GM23338 (cell line): ENCODE measurements at regions not wholly inside any gene's neighbourhood (a gene's known extent, or its start where the extent isn't known, plus 50 kb on each side); places are given as distances from the start of the nearest gene placed in this dataset.

Experiments
- EZH2phosphoT487 ChIP-seq: fragments of 200-600 bp; sonication (generic); IDR thresholded peaks from one replicate; pipeline ENCODE4 v1.8.1; 2018; ENCODE audit warnings: antibody characterized with exemption; ENCODE audit not compliant: unreplicated experiment
- JUNB ChIP-seq: IDR thresholded peaks from one replicate; pipeline ENCODE4 v1.6.1; 2016; ENCODE audit warnings: antibody characterized with exemption; ENCODE audit not compliant: unreplicated experiment
- TF ChIP-seq, protein P1 (sequence below), 2 experiments: fragments of 200-600 bp in 1 of 2; sonication (generic) in 1 of 2; conservative IDR thresholded peaks; 2 replicates each; pipeline versions ENCODE4 v1.5.1 to v1.6.1; 2016 to 2017; ENCODE audit warnings: antibody characterized with exemption in 2 of 2, low read depth in 2 of 2, mild to moderate bottlenecking in 2 of 2, moderate library complexity in 1 of 2

DNA sequence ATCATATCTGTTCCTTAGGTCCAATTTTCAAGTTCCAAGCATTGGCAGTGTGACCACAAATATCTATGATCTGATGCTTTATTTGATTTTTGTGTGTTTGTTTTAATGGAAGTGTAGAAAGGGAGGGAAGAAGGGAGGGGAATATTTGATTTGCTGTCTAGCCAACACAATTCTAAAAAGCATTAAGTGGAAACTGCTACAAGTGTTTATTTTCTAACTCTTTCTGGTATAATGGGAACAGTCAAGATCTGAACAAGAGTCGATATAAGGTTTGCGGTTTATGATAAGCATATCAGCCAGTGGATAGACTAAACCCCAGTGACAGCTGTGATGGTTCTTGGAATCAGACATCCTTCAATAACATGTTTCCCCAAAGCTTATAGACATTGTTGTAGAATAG is 267.8 kb upstream of the SNX7 start:
- TF ChIP-seq EZH2phosphoT487 = no peak
- TF ChIP-seq, protein P1, sequence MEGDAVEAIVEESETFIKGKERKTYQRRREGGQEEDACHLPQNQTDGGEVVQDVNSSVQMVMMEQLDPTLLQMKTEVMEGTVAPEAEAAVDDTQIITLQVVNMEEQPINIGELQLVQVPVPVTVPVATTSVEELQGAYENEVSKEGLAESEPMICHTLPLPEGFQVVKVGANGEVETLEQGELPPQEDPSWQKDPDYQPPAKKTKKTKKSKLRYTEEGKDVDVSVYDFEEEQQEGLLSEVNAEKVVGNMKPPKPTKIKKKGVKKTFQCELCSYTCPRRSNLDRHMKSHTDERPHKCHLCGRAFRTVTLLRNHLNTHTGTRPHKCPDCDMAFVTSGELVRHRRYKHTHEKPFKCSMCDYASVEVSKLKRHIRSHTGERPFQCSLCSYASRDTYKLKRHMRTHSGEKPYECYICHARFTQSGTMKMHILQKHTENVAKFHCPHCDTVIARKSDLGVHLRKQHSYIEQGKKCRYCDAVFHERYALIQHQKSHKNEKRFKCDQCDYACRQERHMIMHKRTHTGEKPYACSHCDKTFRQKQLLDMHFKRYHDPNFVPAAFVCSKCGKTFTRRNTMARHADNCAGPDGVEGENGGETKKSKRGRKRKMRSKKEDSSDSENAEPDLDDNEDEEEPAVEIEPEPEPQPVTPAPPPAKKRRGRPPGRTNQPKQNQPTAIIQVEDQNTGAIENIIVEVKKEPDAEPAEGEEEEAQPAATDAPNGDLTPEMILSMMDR (conservative IDR thresholded peaks at IDR 0.05; ENCODE audit: low read depth in 2 of 2) = no peak
- no peak for TF ChIP-seq JUNB
